Ectodermal cell (in vitro differentiated cells): ENCODE measurements at regions not wholly inside any gene's neighbourhood (a gene's known extent, or its start where the extent isn't known, plus 50 kb on each side); places are given as distances from the start of the nearest gene placed in this dataset.

Experiments
- H3K27ac ChIP-seq: 2 replicates; pipeline ENCODE4 v1.7.0; 2013; ENCODE audit warnings: mild to moderate bottlenecking, low read depth, low read length; ENCODE audit not compliant: insufficient read depth, poor library complexity, severe bottlenecking
- H3K27me3 ChIP-seq: 2 replicates; pipeline ENCODE4 v1.7.0; 2013; ENCODE audit warnings: mild to moderate bottlenecking, low read length; ENCODE audit not compliant: insufficient read depth, control insufficient read depth, poor library complexity, severe bottlenecking
- H3K36me3 ChIP-seq: one replicate; pipeline ENCODE4 v1.7.0; 2013; ENCODE audit warnings: low read length; ENCODE audit not compliant: control insufficient read depth, insufficient read depth
- H3K4me1 ChIP-seq: one replicate; pipeline ENCODE4 v1.7.0; 2013; ENCODE audit warnings: low read length; ENCODE audit not compliant: control insufficient read depth, insufficient read depth
- H3K4me3 ChIP-seq: 2 replicates; pipeline ENCODE4 v1.7.0; 2013; ENCODE audit warnings: low read depth, low read length, control low read depth; ENCODE audit not compliant: insufficient read depth
- H3K9me3 ChIP-seq: 2 replicates; pipeline ENCODE4 v1.7.0; 2013; ENCODE audit warnings: mild to moderate bottlenecking, low read length, moderate library complexity; ENCODE audit not compliant: control insufficient read depth
- WGBS, 2 experiments: methylation state at CpG; one replicate each; pipeline ENCODE4 v1.1.7; 2013; ENCODE audit warnings: missing lambda C conversion rate in 2 of 2; 5-methylcytosine and 5-hydroxymethylcytosine counted together

DNA sequence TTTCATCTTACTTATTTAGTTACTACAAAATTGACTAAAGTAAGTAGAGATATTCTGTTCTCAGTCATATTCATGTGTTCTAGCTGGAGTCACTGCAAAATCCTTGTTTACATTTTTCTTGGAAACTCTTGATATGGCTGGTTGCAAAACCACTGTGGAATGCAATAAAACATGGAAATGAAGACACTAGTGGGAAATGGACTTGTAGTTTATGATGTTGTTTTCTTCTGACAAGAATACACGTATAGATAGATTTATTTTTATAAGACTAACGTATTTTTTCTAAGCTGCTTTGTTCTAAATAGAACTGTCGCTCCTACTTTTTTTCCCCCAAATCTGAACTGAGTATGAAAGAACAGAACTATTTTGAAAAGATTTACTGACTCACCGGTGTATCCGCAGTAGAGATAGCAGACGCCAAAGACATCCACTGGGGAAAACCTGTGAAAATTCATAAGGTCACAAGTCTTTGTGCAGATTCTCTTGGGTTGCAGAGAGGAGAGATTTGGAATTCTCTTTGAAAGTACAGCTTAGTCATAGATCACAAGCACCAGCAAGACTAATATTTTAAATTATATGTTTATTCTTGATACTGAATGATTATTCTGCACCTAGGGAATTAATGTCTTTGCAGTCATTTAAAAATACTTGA, 119.6 kb upstream of the TAF11L2 start:
- Histone ChIP-seq H3K27ac (no peak overlapping the region), H3K9me3 (no peaks in the 10 kb centered on the region), H3K36me3 (no peaks in the 10 kb centered on the region), H3K4me1 (peaks cover 4% of the 10 kb centered on the region), H3K4me3 (no peak overlapping the region), H3K27me3 (no peaks in the 10 kb centered on the region)
- 95 to 97% methylated on average over 5 to 6 of the region's 6 CpGs for WGBS, 2 experiments

DNA sequence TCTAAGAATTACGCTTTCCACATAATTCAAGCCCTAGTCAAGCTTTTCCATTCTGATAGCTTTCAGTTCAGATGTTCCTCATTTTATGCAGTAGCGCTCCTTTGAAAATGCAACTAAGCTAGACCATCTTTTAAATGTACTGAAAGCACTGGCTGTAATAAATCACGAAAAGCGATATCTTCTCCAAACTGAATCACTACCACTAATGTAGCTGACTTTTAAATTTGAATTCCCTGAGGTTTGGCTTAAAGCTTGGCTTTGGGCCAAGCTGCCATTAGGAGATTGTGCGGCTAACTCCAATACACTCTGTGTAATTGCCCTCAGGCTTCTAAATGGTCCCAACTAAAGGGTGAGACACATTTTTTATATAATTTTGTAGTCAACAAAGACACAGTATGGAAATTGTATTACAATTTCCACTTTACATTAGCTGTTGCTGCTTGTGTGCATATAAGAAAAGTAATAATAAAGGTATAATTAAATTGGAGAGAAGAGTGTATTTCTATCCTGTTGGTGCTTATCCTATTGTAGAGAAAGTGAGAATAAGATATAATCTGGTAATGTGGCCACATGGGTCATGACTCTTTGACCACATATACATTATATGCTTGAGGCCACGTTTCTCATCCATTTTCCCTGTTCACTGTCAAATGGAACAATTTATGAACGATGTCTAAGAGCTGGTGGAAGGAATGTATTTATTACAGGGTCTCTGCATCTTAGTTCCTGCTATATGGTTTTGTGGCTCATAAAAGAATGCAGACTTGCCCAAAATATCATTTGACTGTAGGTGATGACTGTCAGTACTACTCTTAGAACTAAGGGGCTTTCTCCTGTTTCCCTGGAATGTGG, 118.7 kb upstream of the TAF11L2 start:
- Histone ChIP-seq H3K4me1 (peaks cover 2% of the 10 kb centered on the region), H3K27ac (no peak overlapping the region), H3K9me3 (no peaks in the 10 kb centered on the region), H3K4me3 (no peak overlapping the region), H3K36me3 (no peaks in the 10 kb centered on the region), H3K27me3 (no peaks in the 10 kb centered on the region)
- 96 to 98% methylated on average over 6 to 7 of the region's 7 CpGs for WGBS, 2 experiments

- no peak overlapping the region for H3K27ac ChIP-seq
- WGBS, 2 experiments, result 100% methylated on average over 2 of the region's 2 CpGs
Observed at GRCh38 chr5:17381932-17382331, 116.1 kb upstream of the TAF11L2 start.

DNA sequence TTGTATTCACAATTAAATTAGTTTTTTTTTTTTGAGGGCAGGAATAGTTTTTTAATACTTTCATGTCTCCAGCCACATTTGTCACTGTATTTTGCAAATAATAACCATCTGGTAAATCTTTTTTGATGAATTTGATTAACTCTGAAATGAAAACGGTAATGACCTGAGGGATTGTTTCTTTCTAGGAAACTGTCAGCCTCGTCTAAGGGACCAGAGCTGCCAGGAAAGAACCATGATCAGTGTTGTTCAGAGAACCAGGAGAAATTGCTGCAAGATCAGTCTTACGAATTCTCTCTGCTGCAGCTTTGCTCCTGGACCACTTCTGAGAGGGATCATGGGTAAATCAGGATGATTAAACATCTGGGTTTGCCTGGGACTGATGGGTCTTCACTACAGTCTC, 114.5 kb upstream of the TAF11L2 start:
- Histone ChIP-seq H3K27me3 (no peaks in the 10 kb centered on the region), H3K4me1 (peaks cover 8% of the 10 kb centered on the region), H3K27ac (no peak overlapping the region), H3K36me3 (no peaks in the 10 kb centered on the region), H3K4me3 (no peak overlapping the region), H3K9me3 (no peaks in the 10 kb centered on the region)
- 82 to 83% methylated on average over 3 of the region's 3 CpGs for WGBS, 2 experiments

More at GRCh38 chr5:17381932-17382331, 116.1 kb upstream of the TAF11L2 start:
- Histone ChIP-seq H3K36me3 (no peaks in the 10 kb centered on the region), H3K27me3 (no peaks in the 10 kb centered on the region), H3K4me3 (no peak overlapping the region), H3K4me1 (peaks cover 8% of the 10 kb centered on the region), H3K9me3 (no peaks in the 10 kb centered on the region)

DNA sequence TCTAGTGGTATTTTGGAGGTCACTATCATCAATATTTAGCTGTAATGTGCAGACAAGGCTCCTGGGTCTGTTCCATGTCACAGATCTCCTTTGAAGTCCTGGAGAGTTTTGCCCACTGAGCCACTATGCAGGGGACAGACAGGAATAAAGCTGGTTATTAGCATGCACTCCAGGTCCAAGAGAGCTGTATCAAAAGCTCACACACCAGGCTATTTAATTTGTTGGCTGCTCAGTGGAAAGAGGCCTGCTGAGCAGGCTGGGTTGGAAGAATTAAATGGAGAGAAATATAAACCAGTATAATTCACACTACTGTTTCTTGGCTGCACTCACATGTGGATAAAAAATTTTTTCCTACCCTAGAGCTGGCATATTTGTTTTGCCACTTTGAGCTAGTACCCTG, 113.8 kb upstream of the TAF11L2 start:
- Histone ChIP-seq H3K4me3 (no peak overlapping the region), H3K4me1 (peaks cover 8% of the 10 kb centered on the region), H3K27me3 (no peaks in the 10 kb centered on the region), H3K9me3 (no peaks in the 10 kb centered on the region), H3K27ac (no peak overlapping the region), H3K36me3 (no peaks in the 10 kb centered on the region)

DNA sequence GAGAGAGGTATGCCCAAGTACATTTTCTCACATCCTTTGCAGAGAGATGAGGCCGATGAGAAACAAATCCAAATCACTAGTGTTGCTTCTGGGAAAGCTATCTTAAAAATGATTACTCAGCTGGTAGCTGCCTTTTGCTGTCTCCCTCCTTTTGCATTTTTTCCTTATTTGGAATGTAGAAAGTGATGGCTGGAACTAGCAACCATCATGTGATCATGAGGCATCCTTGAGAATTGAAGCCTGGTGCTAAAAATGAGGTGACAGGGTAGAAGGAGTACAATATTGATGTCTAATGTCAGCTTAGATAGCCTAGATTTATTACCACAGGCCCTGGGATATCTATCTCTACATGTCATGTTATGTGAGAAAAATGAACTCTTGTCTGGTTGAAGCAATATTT, 109.3 kb upstream of the TAF11L2 start:
- WGBS, 2 experiments, result 92 to 100% methylated on average over 1 of the region's 1 CpG
- no peak overlapping the region for H3K4me3 ChIP-seq
- no peaks in the 10 kb centered on the region for H3K27me3 ChIP-seq

GRCh38 chr5:17394086-17394485, 103.9 kb upstream of the TAF11L2 start:
- Histone ChIP-seq H3K4me3 (no peak overlapping the region), H3K36me3 (no peaks in the 10 kb centered on the region), H3K9me3 (no peaks in the 10 kb centered on the region), H3K27ac (no peak overlapping the region), H3K4me1 (no peaks in the 10 kb centered on the region), H3K27me3 (no peaks in the 10 kb centered on the region)
- 93 to 100% methylated on average over 1 of the region's 1 CpG for WGBS, 2 experiments

More for the DNA sequence above, 109.3 kb upstream of the TAF11L2 start:
- Histone ChIP-seq H3K4me1 (peaks cover 8% of the 10 kb centered on the region), H3K36me3 (no peaks in the 10 kb centered on the region), H3K27ac (no peak overlapping the region), H3K9me3 (no peaks in the 10 kb centered on the region)

DNA sequence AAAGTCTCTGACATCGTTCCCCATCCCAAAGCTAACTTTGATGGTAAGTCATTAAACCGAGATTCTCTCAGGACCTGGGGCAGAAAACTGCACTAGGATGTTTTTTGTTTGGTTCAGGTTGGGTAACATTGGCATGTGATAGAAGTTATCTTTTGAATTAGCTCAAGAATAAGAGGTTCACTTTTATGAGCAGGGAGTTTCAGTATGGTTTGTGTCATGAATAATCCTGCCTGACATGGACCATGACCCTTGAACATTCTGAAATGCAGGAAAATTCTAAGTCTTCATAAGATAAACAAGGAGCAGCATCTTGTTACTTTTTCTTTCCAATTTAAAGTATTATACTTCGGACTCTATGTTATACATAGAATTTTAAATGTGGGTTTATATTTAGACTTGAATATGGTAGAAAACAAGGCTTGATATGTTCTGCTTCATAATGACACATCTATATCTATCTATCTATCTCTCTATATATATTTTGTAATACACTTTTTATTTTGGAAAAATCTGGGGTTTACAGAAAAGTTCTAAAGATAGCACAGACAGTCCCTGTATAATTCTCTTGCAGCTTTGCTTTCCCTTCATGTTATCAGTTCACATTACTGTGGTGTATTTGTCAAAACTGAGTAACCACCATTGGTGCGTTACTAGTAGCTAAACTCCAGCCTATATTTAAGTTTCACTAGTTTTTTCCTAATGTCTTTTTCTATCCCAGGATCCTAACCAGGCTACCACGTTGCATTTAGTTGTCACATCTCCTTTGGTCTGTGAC, 102.7 kb upstream of the TAF11L2 start:
- no peaks in the 10 kb centered on the region for H3K27me3 ChIP-seq
- 91 to 94% methylated on average over 4 of the region's 5 CpGs for WGBS, 2 experiments
- H3K4me1 ChIP-seq, result peaks cover under 1% of the 10 kb centered on the region
- H3K4me3 ChIP-seq, result no peak overlapping the region
- no peaks in the 10 kb centered on the region for H3K36me3 ChIP-seq
- H3K9me3 ChIP-seq, result no peaks in the 10 kb centered on the region
- H3K27ac ChIP-seq, result no peak overlapping the region

GRCh38 chr5:17396247-17396646, 101.8 kb upstream of the TAF11L2 start:
- no peaks in the 10 kb centered on the region for H3K9me3 ChIP-seq
- peaks cover 9% of the 10 kb centered on the region for H3K4me1 ChIP-seq
- no peaks in the 10 kb centered on the region for H3K27me3 ChIP-seq
- WGBS, 2 experiments, result 94 to 97% methylated on average over 4 of the region's 4 CpGs
- no peak overlapping the region for H3K4me3 ChIP-seq
- no peaks in the 10 kb centered on the region for H3K36me3 ChIP-seq
- H3K27ac ChIP-seq, result no peak overlapping the region

DNA sequence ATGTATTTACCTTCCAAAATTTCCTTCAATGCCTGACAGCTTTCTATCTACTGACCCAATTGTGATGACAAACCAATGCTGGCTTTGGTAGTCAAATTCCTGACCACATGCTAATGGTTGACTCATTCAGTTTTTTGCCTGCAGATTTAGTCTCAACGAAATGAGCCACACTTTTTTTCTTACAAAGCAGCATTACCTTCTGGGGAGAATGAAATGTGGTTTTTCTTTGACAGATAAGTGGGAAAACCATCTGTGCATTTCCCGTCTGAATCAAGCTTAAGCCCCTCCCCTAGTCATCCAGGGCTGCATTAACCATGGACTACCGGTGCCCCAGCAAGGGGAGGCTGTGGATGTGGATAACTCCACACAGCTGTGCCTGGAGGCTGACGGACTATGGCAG, 99.6 kb upstream of the TAF11L2 start:
- Histone ChIP-seq H3K9me3 (no peaks in the 10 kb centered on the region), H3K27ac (no peak overlapping the region), H3K27me3 (no peaks in the 10 kb centered on the region), H3K36me3 (no peaks in the 10 kb centered on the region), H3K4me1 (peaks cover 14% of the 10 kb centered on the region), H3K4me3 (no peak overlapping the region)
- 52 to 68% methylated on average over 4 of the region's 4 CpGs for WGBS, 2 experiments
